MM.1S (cell line): ENCODE measurements at regions not wholly inside any gene's neighbourhood (a gene's known extent, or its start where the extent isn't known, plus 50 kb on each side); places are given as distances from the start of the nearest gene placed in this dataset.

Experiments used
- CTCF ChIP-seq: fragments of 300-600 bp; sonication (generic); IDR thresholded peaks from 2 replicates; pipeline ENCODE4 v1.5.1; 2016; ENCODE audit warnings: antibody characterized with exemption, low read length, mixed read lengths
- EZH2 ChIP-seq: fragments of 300-600 bp; sonication (generic); optimal IDR thresholded peaks from 2 replicates; pipeline ENCODE3; 2017; ENCODE audit warnings: low read depth, mild to moderate bottlenecking, antibody characterized with exemption, low read length, mixed read lengths
- EZH2phosphoT487 ChIP-seq: fragments of 300-600 bp; sonication (generic); IDR thresholded peaks from 2 replicates; pipeline ENCODE4 v1.6.1; 2018; ENCODE audit warnings: antibody characterized with exemption, low read length

DNA sequence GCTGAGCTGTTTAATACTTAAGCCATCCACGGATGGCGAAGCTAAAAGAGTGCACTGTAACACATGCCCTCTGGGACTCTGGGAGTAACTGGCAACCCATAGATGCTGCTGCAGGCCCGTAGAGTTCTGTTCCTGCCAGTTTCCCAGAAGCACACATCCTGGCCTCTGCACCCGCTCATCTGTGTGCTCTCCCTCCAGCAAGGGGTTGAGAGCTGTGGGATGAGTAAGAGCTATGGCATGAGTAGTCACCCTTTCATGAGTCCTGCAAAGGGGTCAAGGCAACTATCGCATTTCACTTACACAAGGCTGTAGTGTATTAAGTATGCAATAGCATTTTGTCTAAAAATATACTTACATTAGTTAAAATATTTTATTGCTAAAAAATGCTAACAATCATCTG, 1341.8 kb upstream of the NXPH2 start:
- TF ChIP-seq CTCF (no peak), EZH2phosphoT487 (no peak), EZH2 (no peak)
